ENCODE measurements at regions not wholly inside any gene's neighbourhood (a gene's known extent, or its start where the extent isn't known, plus 50 kb on each side); places are given as distances from the start of the nearest gene placed in this dataset.
A peak's percentile ranks its signal among the peaks of the same experiment; 100 is the strongest.

GRCh38 chr15:29959384-29960137 is 123.2 kb upstream of the GOLGA8J start:
- no peaks in the 10 kb centered on the region for H3K36me3 ChIP-seq (ENCODE audit: insufficient read depth, low read length)
- no peaks in the 10 kb centered on the region for H4K20me1 ChIP-seq (ENCODE audit: insufficient read depth, low read length)
- Mint-ChIP-seq H3K27me3 (ENCODE audit: low read depth, unreplicated experiment) (peaks cover 10% of the 10 kb centered on the region), H3K4me3 (ENCODE audit: unreplicated experiment) (no peak overlapping the region), H3K4me1 (ENCODE audit: low read depth, unreplicated experiment) (peaks cover 8% of the 10 kb centered on the region), H3K9me3 (ENCODE audit: unreplicated experiment) (no peaks in the 10 kb centered on the region), H3K36me3 (ENCODE audit: low read depth, unreplicated experiment) (no peaks in the 10 kb centered on the region), H3K27ac (ENCODE audit: unreplicated experiment) (no peak overlapping the region)
- H3K4me2 ChIP-seq (ENCODE audit: low read length), result no peak overlapping the region
- H3K27me3 ChIP-seq (ENCODE audit: insufficient read depth, low read length), result no peaks in the 10 kb centered on the region
- FAIRE-seq (no peak), DNase-seq (ENCODE audit: low read depth) (no peak)
- H3K27ac ChIP-seq (ENCODE audit: low read depth, low read length), result no peak overlapping the region
- TF ChIP-seq EZH2 (IDR thresholded peaks at IDR 0.05; ENCODE audit: insufficient read depth, low read length) (no peak), CTCF (IDR thresholded peaks at IDR 0.05; ENCODE audit: insufficient read depth, low read depth, low read length) (no peak)
- H3K4me3 ChIP-seq (ENCODE audit: insufficient read depth, low read depth, low read length), result no peak overlapping the region
- no peaks in the 10 kb centered on the region for H3K4me1 ChIP-seq (ENCODE audit: insufficient read depth, low read length)
- H2AFZ ChIP-seq (ENCODE audit: low read depth, low read length), result no peak overlapping the region
- H3K9me3 ChIP-seq (ENCODE audit: insufficient read depth, low read depth, low read length), result no peaks in the 10 kb centered on the region
- H3K9ac ChIP-seq (ENCODE audit: low read length), result no peak overlapping the region
- H3K79me2 ChIP-seq (ENCODE audit: insufficient read depth, low read length), result no peaks in the 10 kb centered on the region

- H3K4me1 Mint-ChIP-seq (ENCODE audit: low read depth, unreplicated experiment), result no peaks in the 10 kb centered on the region
- no peaks in the 10 kb centered on the region for H3K36me3 Mint-ChIP-seq (ENCODE audit: low read depth, unreplicated experiment)
- Histone ChIP-seq H3K4me1 (ENCODE audit: insufficient read depth, low read length) (no peaks in the 10 kb centered on the region), H4K20me1 (ENCODE audit: insufficient read depth, low read length) (no peaks in the 10 kb centered on the region), H3K36me3 (ENCODE audit: insufficient read depth, low read length) (no peaks in the 10 kb centered on the region), H3K9me3 (ENCODE audit: insufficient read depth, low read depth, low read length) (no peaks in the 10 kb centered on the region), H3K4me3 (ENCODE audit: insufficient read depth, low read depth, low read length) (no peak overlapping the region), H3K27ac (ENCODE audit: low read depth, low read length) (no peak overlapping the region), H3K4me2 (ENCODE audit: low read length) (no peak overlapping the region), H3K79me2 (ENCODE audit: insufficient read depth, low read length) (no peaks in the 10 kb centered on the region), H2AFZ (ENCODE audit: low read depth, low read length) (no peak overlapping the region), H3K27me3 (ENCODE audit: insufficient read depth, low read length) (no peaks in the 10 kb centered on the region), H3K9ac (ENCODE audit: low read length) (no peak overlapping the region)
- no peak for TF ChIP-seq CTCF (IDR thresholded peaks at IDR 0.05; ENCODE audit: insufficient read depth, low read depth, low read length)
- no peak for TF ChIP-seq EZH2 (IDR thresholded peaks at IDR 0.05; ENCODE audit: insufficient read depth, low read length)
- no peaks in the 10 kb centered on the region for H3K9me3 Mint-ChIP-seq (ENCODE audit: unreplicated experiment)
- H3K27ac Mint-ChIP-seq (ENCODE audit: unreplicated experiment), result no peak overlapping the region
- FAIRE-seq (no peak), DNase-seq (ENCODE audit: low read depth) (no peak)
- no peaks in the 10 kb centered on the region for H3K27me3 Mint-ChIP-seq (ENCODE audit: low read depth, unreplicated experiment)
- H3K4me3 Mint-ChIP-seq (ENCODE audit: unreplicated experiment), result no peak overlapping the region
Measured at GRCh38 chr15:29952225-29952624, 130.0 kb upstream of the TJP1 start.

DNA sequence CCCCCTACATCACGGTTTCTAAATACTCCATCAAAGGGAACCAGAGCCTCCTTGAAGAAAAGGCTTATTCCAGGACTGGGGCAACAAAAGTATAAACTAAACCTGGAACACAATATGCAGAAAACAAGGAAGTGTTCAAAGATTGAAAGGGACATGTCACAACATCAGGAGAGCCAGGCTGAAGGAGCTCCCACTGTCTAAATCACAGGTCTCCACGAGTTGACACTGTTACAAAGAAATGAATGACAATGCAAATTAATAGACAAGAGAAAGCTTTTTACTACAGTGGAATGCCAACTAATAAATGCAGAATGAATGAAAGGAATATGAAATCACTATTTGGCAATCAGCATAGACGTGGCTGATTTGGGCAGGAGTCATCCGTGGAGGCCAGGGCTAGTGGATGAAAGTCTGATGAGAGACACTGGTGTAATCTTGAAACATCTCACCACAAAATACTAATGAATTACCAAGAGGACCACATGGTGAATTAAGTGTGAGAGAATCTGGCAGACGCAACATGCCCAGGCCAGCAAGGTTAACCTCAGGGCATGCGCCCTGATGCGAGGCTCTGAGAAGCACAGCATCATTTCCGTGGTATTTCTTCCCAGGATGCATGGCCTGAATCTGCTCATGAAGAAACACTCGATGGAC is 123.8 kb upstream of the TJP1 start:
- no peaks in the 10 kb centered on the region for H3K36me3 ChIP-seq (ENCODE audit: insufficient read depth, low read length)
- Mint-ChIP-seq H3K27me3 (ENCODE audit: low read depth, unreplicated experiment) (peaks cover 2% of the 10 kb centered on the region), H3K27ac (ENCODE audit: unreplicated experiment) (no peak overlapping the region), H3K4me1 (ENCODE audit: low read depth, unreplicated experiment) (no peaks in the 10 kb centered on the region), H3K36me3 (ENCODE audit: low read depth, unreplicated experiment) (peaks cover 3% of the 10 kb centered on the region), H3K4me3 (ENCODE audit: unreplicated experiment) (no peak overlapping the region), H3K9me3 (ENCODE audit: unreplicated experiment) (no peaks in the 10 kb centered on the region)
- no peak overlapping the region for H3K4me3 ChIP-seq (ENCODE audit: insufficient read depth, low read depth, low read length)
- DNase-seq (ENCODE audit: low read depth), result peak; percentile 64
- no peak overlapping the region for H3K27ac ChIP-seq (ENCODE audit: low read depth, low read length)
- H3K9me3 ChIP-seq (ENCODE audit: insufficient read depth, low read depth, low read length), result no peaks in the 10 kb centered on the region
- H3K9ac ChIP-seq (ENCODE audit: low read length), result no peak overlapping the region
- no peaks in the 10 kb centered on the region for H3K4me1 ChIP-seq (ENCODE audit: insufficient read depth, low read length)
- no peaks in the 10 kb centered on the region for H3K79me2 ChIP-seq (ENCODE audit: insufficient read depth, low read length)
- H2AFZ ChIP-seq (ENCODE audit: low read depth, low read length), result no peak overlapping the region
- H4K20me1 ChIP-seq (ENCODE audit: insufficient read depth, low read length), result no peaks in the 10 kb centered on the region
- no peak for FAIRE-seq
- H3K4me2 ChIP-seq (ENCODE audit: low read length), result no peak overlapping the region
- TF ChIP-seq EZH2 (IDR thresholded peaks at IDR 0.05; ENCODE audit: insufficient read depth, low read length) (no peak), CTCF (IDR thresholded peaks at IDR 0.05; ENCODE audit: insufficient read depth, low read depth, low read length) (no peak)
- H3K27me3 ChIP-seq (ENCODE audit: insufficient read depth, low read length), result no peaks in the 10 kb centered on the region

Data from astrocyte (in vitro differentiated cells and primary cell).